Endothelial cell (in vitro differentiated cells): ENCODE measurements at regions not wholly inside any gene's neighbourhood (a gene's known extent, or its start where the extent isn't known, plus 50 kb on each side); places are given as distances from the start of the nearest gene placed in this dataset.

Experiments
- DNase-seq: peaks from one replicate; pipeline ENCODE4 v3.0.0; 2021; ENCODE audit warnings: low spot score
- H3K27ac Mint-ChIP-seq: one replicate; pipeline ENCODE4 v1.8.0; 2021; ENCODE audit warnings: mixed read lengths, inconsistent platforms; ENCODE audit not compliant: unreplicated experiment
- H3K27me3 Mint-ChIP-seq: one replicate; pipeline ENCODE4 v1.8.0; 2021; ENCODE audit warnings: mild to moderate bottlenecking, moderate library complexity, mixed read lengths, inconsistent platforms; ENCODE audit not compliant: unreplicated experiment
- H3K36me3 Mint-ChIP-seq: one replicate; pipeline ENCODE4 v1.8.0; 2021; ENCODE audit warnings: mild to moderate bottlenecking, low read depth, mixed read lengths, inconsistent platforms; ENCODE audit not compliant: unreplicated experiment
- H3K4me1 Mint-ChIP-seq: one replicate; pipeline ENCODE4 v1.8.0; 2021; ENCODE audit warnings: mild to moderate bottlenecking, mixed read lengths, inconsistent platforms; ENCODE audit not compliant: unreplicated experiment
- H3K4me3 Mint-ChIP-seq: one replicate; pipeline ENCODE4 v1.8.0; 2021; ENCODE audit warnings: mild to moderate bottlenecking, mixed read lengths, inconsistent platforms; ENCODE audit not compliant: unreplicated experiment
- H3K9me3 Mint-ChIP-seq: one replicate; pipeline ENCODE4 v1.8.0; 2021; ENCODE audit warnings: mixed read lengths, inconsistent platforms; ENCODE audit not compliant: unreplicated experiment
- CTCF ChIP-seq: fragments of 200-600 bp; sonication (generic); IDR thresholded peaks from one replicate; pipeline ENCODE4 v1.5.0; 2021; ENCODE audit warnings: antibody characterized with exemption; ENCODE audit not compliant: unreplicated experiment

DNA sequence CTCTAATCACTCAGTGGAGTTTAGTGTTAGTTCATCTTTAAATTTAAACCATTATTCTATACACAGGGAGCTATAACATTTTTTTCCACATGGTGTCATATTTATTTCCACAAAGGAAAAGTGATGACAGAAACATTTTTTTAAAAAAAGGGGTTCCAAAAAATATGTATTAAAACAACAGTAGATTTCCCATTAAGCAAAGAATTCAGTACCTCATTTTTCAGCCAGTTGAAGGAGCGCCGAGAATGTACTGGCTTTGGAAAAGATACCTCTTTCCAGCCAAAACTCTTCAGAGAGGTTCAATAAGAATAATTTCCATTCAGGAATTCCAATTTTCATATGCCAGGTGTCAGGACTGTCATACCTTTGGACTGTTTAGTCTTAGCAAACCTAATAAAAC, 250.5 kb upstream of the MEOX2 start:
- Mint-ChIP-seq H3K9me3 (no peaks in the 10 kb centered on the region), H3K36me3 (peaks cover 3% of the 10 kb centered on the region), H3K27ac (no peak overlapping the region), H3K4me1 (no peaks in the 10 kb centered on the region), H3K4me3 (no peak overlapping the region), H3K27me3 (peaks cover 1% of the 10 kb centered on the region)
- no peak for TF ChIP-seq CTCF
- no peak for DNase-seq

- H3K4me3 Mint-ChIP-seq, result no peak overlapping the region
- TF ChIP-seq CTCF, result no peak
- H3K9me3 Mint-ChIP-seq, result no peaks in the 10 kb centered on the region
- peaks cover 1% of the 10 kb centered on the region for H3K27me3 Mint-ChIP-seq
- H3K36me3 Mint-ChIP-seq, result no peaks in the 10 kb centered on the region
- H3K4me1 Mint-ChIP-seq, result no peaks in the 10 kb centered on the region
- no peak for DNase-seq
- H3K27ac Mint-ChIP-seq, result no peak overlapping the region
These were observed 245.8 kb upstream of the MEOX2 start for GRCh38 chr7:15932318-15932717.

DNA sequence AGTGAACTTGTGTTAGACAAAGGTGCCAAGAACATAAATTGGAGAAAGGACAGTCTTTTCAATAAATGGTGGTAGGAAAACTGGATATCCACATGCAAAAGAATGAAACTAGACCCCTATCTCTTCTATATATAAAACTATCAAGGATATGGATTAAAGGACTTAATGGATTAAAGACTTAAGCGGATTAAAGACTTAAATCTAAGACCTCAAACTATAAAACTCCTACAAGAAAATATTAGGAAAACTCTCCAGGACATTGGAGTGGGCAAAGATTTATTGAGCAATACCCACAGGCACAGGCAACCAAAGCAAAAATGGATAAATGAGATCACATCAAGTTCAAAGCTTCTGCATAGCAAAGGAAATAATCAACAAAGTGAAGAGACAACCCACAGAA, 242.9 kb upstream of the MEOX2 start:
- Mint-ChIP-seq H3K4me1 (no peaks in the 10 kb centered on the region), H3K4me3 (no peak overlapping the region), H3K27me3 (no peaks in the 10 kb centered on the region), H3K27ac (no peak overlapping the region), H3K36me3 (no peaks in the 10 kb centered on the region), H3K9me3 (no peaks in the 10 kb centered on the region)
- no peak for TF ChIP-seq CTCF
- DNase-seq, result no peak

- Mint-ChIP-seq H3K36me3 (no peaks in the 10 kb centered on the region), H3K4me1 (no peaks in the 10 kb centered on the region), H3K9me3 (no peaks in the 10 kb centered on the region), H3K4me3 (no peak overlapping the region), H3K27ac (no peak overlapping the region), H3K27me3 (no peaks in the 10 kb centered on the region)
- DNase-seq, result no peak
- TF ChIP-seq CTCF, result no peak
These were observed 239.1 kb upstream of the MEOX2 start for GRCh38 chr7:15925608-15926007.

GRCh38 chr7:15924910-15925309, 238.4 kb upstream of the MEOX2 start:
- no peak for TF ChIP-seq CTCF
- H3K27ac Mint-ChIP-seq, result no peak overlapping the region
- no peaks in the 10 kb centered on the region for H3K9me3 Mint-ChIP-seq
- H3K36me3 Mint-ChIP-seq, result no peaks in the 10 kb centered on the region
- DNase-seq, result no peak
- no peaks in the 10 kb centered on the region for H3K27me3 Mint-ChIP-seq
- H3K4me1 Mint-ChIP-seq, result no peaks in the 10 kb centered on the region
- no peak overlapping the region for H3K4me3 Mint-ChIP-seq
